IMR-90 (cell line): ENCODE measurements at regions not wholly inside any gene's neighbourhood (a gene's known extent, or its start where the extent isn't known, plus 50 kb on each side); places are given as distances from the start of the nearest gene placed in this dataset.

Experiments used
- ATAC-seq: fragments of 200-7000 bp; cut with Tn5 transposase; 2 replicates; pipeline ENCODE4 v1.9.1; 2020; ENCODE audit warnings: low read depth, mild to moderate bottlenecking, moderate library complexity
- BruUV-seq: library from RNA; stranded (reverse); fragments of 400-500 nt; replicated peaks from 2 replicates; lab custom pipeline; 2021; lab: Mats Ljungman, UMichigan
- CTCF ChIA-PET: fragments of 300-600 bp; formaldehyde crosslinking; extraction: SDS; loops from one replicate; lab custom pipeline; 2021; ENCODE audit warnings: antibody characterized with exemption; lab: Yijun Ruan, JAX
- POLR2A ChIA-PET: fragments of 300-600 bp; sonication (Branson Sonifier 250); formaldehyde crosslinking; loops from one replicate; lab custom pipeline; 2022; ENCODE audit warnings: antibody characterized with exemption; ENCODE audit not compliant: unreplicated experiment; lab: Charles Lee
- DNase-seq: peaks from one replicate; pipeline ENCODE4 v3.0.0; 2013
- H2AFZ ChIP-seq: replicated peaks from 2 replicates; pipeline ENCODE3; 2013; ENCODE audit warnings: low read length, mild to moderate bottlenecking; ENCODE audit not compliant: poor library complexity
- H2AK5ac ChIP-seq: 2 replicates; pipeline ENCODE4 v1.6.1; 2013; ENCODE audit warnings: low read depth, low read length, inconsistent platforms
- H2AK9ac ChIP-seq: replicated peaks from 2 replicates; pipeline ENCODE3; 2013; ENCODE audit warnings: mild to moderate bottlenecking, low read depth, low read length, moderate library complexity; ENCODE audit not compliant: poor library complexity
- H2BK120ac ChIP-seq: 2 replicates; pipeline ENCODE4 v1.6.1; 2013; ENCODE audit warnings: low read depth, low read length, inconsistent platforms
- H2BK15ac ChIP-seq: 3 replicates; pipeline ENCODE4 v1.6.1; 2013; ENCODE audit warnings: low read depth, low read length, inconsistent platforms
- H2BK20ac ChIP-seq: 2 replicates; pipeline ENCODE4 v1.6.1; 2013; ENCODE audit warnings: low read depth, mild to moderate bottlenecking, inconsistent platforms, low read length, moderate library complexity
- H2BK5ac ChIP-seq: 2 replicates; pipeline ENCODE4 v1.6.1; 2013; ENCODE audit warnings: mild to moderate bottlenecking, low read depth, low read length, inconsistent platforms; ENCODE audit not compliant: poor library complexity, severe bottlenecking
- H3K14ac ChIP-seq: replicated peaks from 2 replicates; pipeline ENCODE4 v1.6.1; 2013; ENCODE audit warnings: low read depth, low read length, inconsistent platforms
- H3K18ac ChIP-seq: 2 replicates; pipeline ENCODE4 v1.6.1; 2013; ENCODE audit warnings: low read depth, low read length, control low read depth
- H3K23ac ChIP-seq: 2 replicates; pipeline ENCODE4 v1.6.1; 2013; ENCODE audit warnings: low read depth, low read length, inconsistent platforms
- H3K27ac ChIP-seq: 2 replicates; pipeline ENCODE4 v1.5.1; 2013; ENCODE audit warnings: mild to moderate bottlenecking, control low read depth, low read length; ENCODE audit not compliant: insufficient read depth
- H3K27me3 ChIP-seq: 2 replicates; pipeline ENCODE4 v1.6.1; 2013; ENCODE audit warnings: low read length; ENCODE audit not compliant: control insufficient read depth, insufficient read depth
- H3K36me3 ChIP-seq: 2 replicates; pipeline ENCODE4 v1.6.1; 2013; ENCODE audit warnings: low read length, mixed read lengths; ENCODE audit not compliant: control insufficient read depth, insufficient read depth
- H3K4ac ChIP-seq: 2 replicates; pipeline ENCODE4 v1.6.1; 2013; ENCODE audit warnings: low read depth, low read length, inconsistent platforms
- H3K4me1 ChIP-seq: 2 replicates; pipeline ENCODE4 v1.6.1; 2013; ENCODE audit warnings: low read length, mixed read lengths; ENCODE audit not compliant: control insufficient read depth, insufficient read depth
- H3K4me2 ChIP-seq: 2 replicates; pipeline ENCODE4 v1.6.1; 2013; ENCODE audit warnings: low read depth, mild to moderate bottlenecking, control low read depth, low read length, moderate library complexity
- H3K4me3 ChIP-seq: 2 replicates; pipeline ENCODE4 v1.5.1; 2013; ENCODE audit warnings: low read depth, mild to moderate bottlenecking, control low read depth, low read length, moderate library complexity; ENCODE audit not compliant: insufficient read depth
- H3K56ac ChIP-seq: 2 replicates; pipeline ENCODE4 v1.6.1; 2013; ENCODE audit warnings: low read length, inconsistent platforms; ENCODE audit not compliant: insufficient read depth; ENCODE audit errors: extremely low read depth
- H3K79me1 ChIP-seq, 2 experiments: 2 replicates each; pipeline ENCODE4 v1.6.1; 2013; ENCODE audit warnings: low read length in 2 of 2, inconsistent platforms in 1 of 2, low read depth in 1 of 2
- H3K9ac ChIP-seq: 2 replicates; pipeline ENCODE4 v1.6.1; 2013; ENCODE audit warnings: low read depth, low read length, control low read depth
- H3K9me1 ChIP-seq: 2 replicates; pipeline ENCODE4 v1.6.1; 2013; ENCODE audit warnings: low read length, inconsistent platforms; ENCODE audit not compliant: insufficient read depth
- H3K9me3 ChIP-seq: 2 replicates; pipeline ENCODE4 v1.6.1; 2013; ENCODE audit warnings: low read length; ENCODE audit not compliant: control insufficient read depth, insufficient read depth
- H4K20me1 ChIP-seq: 2 replicates; pipeline ENCODE4 v1.6.1; 2013; ENCODE audit warnings: low read length, inconsistent platforms; ENCODE audit not compliant: insufficient read depth
- H4K5ac ChIP-seq: 2 replicates; pipeline ENCODE4 v1.6.1; 2013; ENCODE audit warnings: mild to moderate bottlenecking, low read depth, low read length, control low read depth
- H4K8ac ChIP-seq, 2 experiments: 2 replicates each; pipeline ENCODE4 v1.6.1; 2013; ENCODE audit warnings: low read depth in 2 of 2, low read length in 2 of 2, control low read depth in 1 of 2, inconsistent platforms in 1 of 2
- H4K91ac ChIP-seq: 2 replicates; pipeline ENCODE4 v1.6.1; 2013; ENCODE audit warnings: low read depth, low read length, inconsistent platforms; ENCODE audit not compliant: insufficient read depth
- BHLHE40 ChIP-seq: fragments of 150-350 bp; IDR thresholded peaks from 2 replicates; pipeline ENCODE4 v1.6.1; 2016; ENCODE audit warnings: mild to moderate bottlenecking, low read depth, low read length
- CEBPB ChIP-seq: IDR thresholded peaks from 2 replicates; pipeline ENCODE4 v1.6.1; 2012; ENCODE audit warnings: low read depth, low read length, improper control_type of control experiment
- CHD1 ChIP-seq: IDR thresholded peaks from 2 replicates; pipeline ENCODE4 v1.6.1; 2012; ENCODE audit warnings: low read depth, low read length, improper control_type of control experiment
- FOS ChIP-seq: fragments of 150-350 bp; IDR thresholded peaks from 2 replicates; pipeline ENCODE4 v1.6.1; 2016; ENCODE audit warnings: low read depth, low read length
- MAFK ChIP-seq: IDR thresholded peaks from 2 replicates; pipeline ENCODE4 v1.6.1; 2012; ENCODE audit warnings: low read depth, low read length, improper control_type of control experiment
- MAZ ChIP-seq: IDR thresholded peaks from 2 replicates; pipeline ENCODE4 v1.6.1; 2012; ENCODE audit warnings: low read depth, mild to moderate bottlenecking, low read length, improper control_type of control experiment, moderate library complexity, borderline replicate concordance
- MXI1 ChIP-seq: IDR thresholded peaks from 2 replicates; pipeline ENCODE4 v1.6.1; 2012; ENCODE audit warnings: low read depth, mild to moderate bottlenecking, low read length, moderate library complexity, borderline replicate concordance
- NFE2L2 ChIP-seq: fragments of 150-350 bp; IDR thresholded peaks from 2 replicates; pipeline ENCODE4 v1.6.1; 2016; ENCODE audit warnings: low read depth, mild to moderate bottlenecking, low read length
- POLR2A ChIP-seq: IDR thresholded peaks from 2 replicates; pipeline ENCODE4 v1.6.1; 2012; ENCODE audit warnings: mild to moderate bottlenecking, low read depth, low read length
- RAD21 ChIP-seq: IDR thresholded peaks from 2 replicates; pipeline ENCODE4 v1.6.1; 2012; ENCODE audit warnings: low read length, improper control_type of control experiment
- RCOR1 ChIP-seq: IDR thresholded peaks from 2 replicates; pipeline ENCODE4 v1.6.1; 2012; ENCODE audit warnings: mild to moderate bottlenecking, low read length, improper control_type of control experiment; ENCODE audit not compliant: insufficient replicate concordance
- RFX5 ChIP-seq: IDR thresholded peaks from 2 replicates; pipeline ENCODE4 v1.8.0; 2012; ENCODE audit warnings: low read depth, mild to moderate bottlenecking, low read length, moderate library complexity
- SMC3 ChIP-seq: fragments of 150-350 bp; IDR thresholded peaks from 2 replicates; pipeline ENCODE4 v1.6.1; 2016; ENCODE audit warnings: low read depth, mild to moderate bottlenecking, antibody characterized with exemption, low read length, moderate library complexity
- WGBS, 2 experiments: methylation state at CpG; one replicate each; pipeline versions ENCODE4 v1.1.5 to v1.1.7; 2013; ENCODE audit warnings: missing lambda C conversion rate in 2 of 2; ENCODE audit not compliant: insufficient read length in 1 of 2; ENCODE audit errors: extremely low coverage in 2 of 2; 5-methylcytosine and 5-hydroxymethylcytosine counted together
- dilution Hi-C: fragments of 300-500 bp; cut with HindIII; formaldehyde crosslinking; loops from one replicate; pipeline ENCODE4 v1.14.3; 2018; ENCODE audit warnings: low sequenced_read_pairs; ENCODE audit not compliant: unreplicated experiment
- in situ Hi-C: fragments of 300-500 bp; cut with MboI; formaldehyde crosslinking; loops from 3 replicates; pipeline ENCODE4 v1.14.3; 2019; ENCODE audit warnings: low sequenced_read_pairs, inconsistent platforms, mixed read lengths
- intact Hi-C: fragments of 100-400 bp; cut with micrococcal nuclease; formaldehyde crosslinking; loops from 2 replicates; pipeline ENCODE4 v1.10.0; 2022
- TF ChIP-seq, protein P1 (sequence below): conservative IDR thresholded peaks from 2 replicates; pipeline ENCODE4 v1.5.1; 2012; ENCODE audit warnings: mild to moderate bottlenecking, low read depth, low read length, improper control_type of control experiment
- TF ChIP-seq, protein P2 (sequence below): fragments of 150-350 bp; IDR thresholded peaks from 2 replicates; pipeline ENCODE4 v1.6.1; 2017; ENCODE audit warnings: mild to moderate bottlenecking, antibody characterized with exemption, low read length, low read depth
- TF ChIP-seq, protein P3 (sequence below): fragments of 150-350 bp; IDR thresholded peaks from 2 replicates; pipeline ENCODE4 v1.6.1; 2016; ENCODE audit warnings: low read depth, mild to moderate bottlenecking, low read length, moderate library complexity, borderline replicate concordance

DNA sequence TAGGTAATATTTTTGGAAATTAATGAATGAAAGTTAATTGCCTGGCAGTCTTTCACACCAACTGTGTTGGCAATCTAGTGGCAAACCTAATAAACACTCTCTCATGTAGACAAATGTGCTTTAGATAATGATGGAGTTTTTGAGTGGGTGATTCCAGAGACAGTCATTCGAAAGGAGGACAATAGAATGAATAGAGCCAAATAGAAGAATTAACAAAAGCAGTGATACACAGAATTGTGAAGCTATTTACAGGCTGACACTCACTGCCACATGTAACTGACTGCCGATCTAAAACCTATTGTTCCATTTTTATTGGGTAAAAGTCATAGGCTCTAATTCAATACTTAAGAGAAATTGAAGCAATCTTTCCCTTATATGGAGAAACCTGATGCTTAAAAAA lies 338.5 kb downstream of the PCDH7 start:
- Histone ChIP-seq H3K9me1 (no peaks in the 10 kb centered on the region), H4K91ac (no peak overlapping the region), H3K27ac (no peak overlapping the region), H4K8ac (no peak overlapping the region), H2BK20ac (no peak overlapping the region), H3K4me2 (no peak overlapping the region), H3K36me3 (no peaks in the 10 kb centered on the region), H3K4me3 (no peak overlapping the region), H3K4ac (no peak overlapping the region), H2AK5ac (no peak overlapping the region), H3K18ac (no peak overlapping the region), H3K14ac (no peak overlapping the region), H2AK9ac (no peak overlapping the region), H2AFZ (no peak overlapping the region), H2BK5ac (no peak overlapping the region), H3K23ac (no peak overlapping the region), H2BK120ac (no peak overlapping the region), H3K27me3 (no peaks in the 10 kb centered on the region), H3K56ac (no peak overlapping the region), H3K79me1 (no peaks in the 10 kb centered on the region), H4K5ac (no peak overlapping the region), H3K9ac (no peak overlapping the region), H3K4me1 (0 out of 2 replicates have a peak, but pooled peaks cover 4% of the 10 kb centered on the region), H3K9me3 (no peaks in the 10 kb centered on the region), H4K20me1 (no peaks in the 10 kb centered on the region), H2BK15ac (no peak overlapping the region)
- in situ Hi-C loops: no loop called here
- dilution Hi-C loops: no loop called here
- intact Hi-C loops: no loop called here
- WGBS, 2 experiments: no CpG with 5 or more reads among the region's 2 CpGs
- ATAC-seq: no peak
- BruUV-seq: no TSS peak
- no peak for DNase-seq
- POLR2A ChIA-PET: no interaction called here
- CTCF ChIA-PET: no interaction called here
- TF ChIP-seq CEBPB (no peak), RCOR1 (no peak), RFX5 (no peak), NFE2L2 (no peak), RAD21 (no peak), POLR2A (no peak), CHD1 (no peak), BHLHE40 (no peak), SMC3 (no peak), MAZ (no peak), MXI1 (no peak), MAFK (no peak), FOS (no peak)
- TF ChIP-seq, protein P1, sequence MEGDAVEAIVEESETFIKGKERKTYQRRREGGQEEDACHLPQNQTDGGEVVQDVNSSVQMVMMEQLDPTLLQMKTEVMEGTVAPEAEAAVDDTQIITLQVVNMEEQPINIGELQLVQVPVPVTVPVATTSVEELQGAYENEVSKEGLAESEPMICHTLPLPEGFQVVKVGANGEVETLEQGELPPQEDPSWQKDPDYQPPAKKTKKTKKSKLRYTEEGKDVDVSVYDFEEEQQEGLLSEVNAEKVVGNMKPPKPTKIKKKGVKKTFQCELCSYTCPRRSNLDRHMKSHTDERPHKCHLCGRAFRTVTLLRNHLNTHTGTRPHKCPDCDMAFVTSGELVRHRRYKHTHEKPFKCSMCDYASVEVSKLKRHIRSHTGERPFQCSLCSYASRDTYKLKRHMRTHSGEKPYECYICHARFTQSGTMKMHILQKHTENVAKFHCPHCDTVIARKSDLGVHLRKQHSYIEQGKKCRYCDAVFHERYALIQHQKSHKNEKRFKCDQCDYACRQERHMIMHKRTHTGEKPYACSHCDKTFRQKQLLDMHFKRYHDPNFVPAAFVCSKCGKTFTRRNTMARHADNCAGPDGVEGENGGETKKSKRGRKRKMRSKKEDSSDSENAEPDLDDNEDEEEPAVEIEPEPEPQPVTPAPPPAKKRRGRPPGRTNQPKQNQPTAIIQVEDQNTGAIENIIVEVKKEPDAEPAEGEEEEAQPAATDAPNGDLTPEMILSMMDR: no peak
- TF ChIP-seq, protein P2, sequence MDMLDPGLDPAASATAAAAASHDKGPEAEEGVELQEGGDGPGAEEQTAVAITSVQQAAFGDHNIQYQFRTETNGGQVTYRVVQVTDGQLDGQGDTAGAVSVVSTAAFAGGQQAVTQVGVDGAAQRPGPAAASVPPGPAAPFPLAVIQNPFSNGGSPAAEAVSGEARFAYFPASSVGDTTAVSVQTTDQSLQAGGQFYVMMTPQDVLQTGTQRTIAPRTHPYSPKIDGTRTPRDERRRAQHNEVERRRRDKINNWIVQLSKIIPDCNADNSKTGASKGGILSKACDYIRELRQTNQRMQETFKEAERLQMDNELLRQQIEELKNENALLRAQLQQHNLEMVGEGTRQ: no peak
- TF ChIP-seq, protein P3, sequence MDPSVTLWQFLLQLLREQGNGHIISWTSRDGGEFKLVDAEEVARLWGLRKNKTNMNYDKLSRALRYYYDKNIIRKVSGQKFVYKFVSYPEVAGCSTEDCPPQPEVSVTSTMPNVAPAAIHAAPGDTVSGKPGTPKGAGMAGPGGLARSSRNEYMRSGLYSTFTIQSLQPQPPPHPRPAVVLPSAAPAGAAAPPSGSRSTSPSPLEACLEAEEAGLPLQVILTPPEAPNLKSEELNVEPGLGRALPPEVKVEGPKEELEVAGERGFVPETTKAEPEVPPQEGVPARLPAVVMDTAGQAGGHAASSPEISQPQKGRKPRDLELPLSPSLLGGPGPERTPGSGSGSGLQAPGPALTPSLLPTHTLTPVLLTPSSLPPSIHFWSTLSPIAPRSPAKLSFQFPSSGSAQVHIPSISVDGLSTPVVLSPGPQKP: no peak
